Panc1 (cell line): ENCODE measurements at regions not wholly inside any gene's neighbourhood (a gene's known extent, or its start where the extent isn't known, plus 50 kb on each side); places are given as distances from the start of the nearest gene placed in this dataset.

Experiments used
- ATAC-seq: fragments of 200-7000 bp; cut with Tn5 transposase; 2 replicates; pipeline ENCODE4 v1.9.1; 2020; ENCODE audit warnings: mild to moderate bottlenecking, moderate library complexity
- BruUV-seq: library from RNA; stranded (reverse); fragments of 400-500 nt; replicated peaks from 2 replicates; lab custom pipeline; 2021; lab: Mats Ljungman, UMichigan
- CTCF ChIA-PET: fragments of 300-600 bp; sonication (Branson Sonifier 250); formaldehyde crosslinking; loops from one replicate; lab custom pipeline; 2022; ENCODE audit warnings: antibody characterized with exemption; lab: Charles Lee
- POLR2A ChIA-PET: fragments of 300-600 bp; sonication (Branson Sonifier 250); formaldehyde crosslinking; loops from one replicate; lab custom pipeline; 2022; ENCODE audit warnings: antibody characterized with exemption; lab: Charles Lee
- DNase-seq: peaks from one replicate; pipeline ENCODE4 v3.0.0-alpha.2; 2010; ENCODE audit warnings: low read depth, low spot score
- H3K27ac ChIP-seq: 2 replicates; pipeline ENCODE4 v1.5.1; 2011; ENCODE audit warnings: mild to moderate bottlenecking, low read length, inconsistent platforms
- H3K27me3 ChIP-seq: fragments of 200-500 bp; sonication (Bioruptor generic); 2 replicates; pipeline ENCODE4 v1.6.0; 2014; ENCODE audit warnings: low read length, inconsistent platforms; ENCODE audit not compliant: control insufficient read depth, insufficient read depth
- H3K36me3 ChIP-seq: fragments of 200-500 bp; sonication (Bioruptor generic); 2 replicates; pipeline ENCODE4 v1.5.1; 2014; ENCODE audit warnings: inconsistent platforms, mild to moderate bottlenecking, low read length, moderate library complexity; ENCODE audit not compliant: control insufficient read depth, insufficient read depth
- H3K4me1 ChIP-seq: 2 replicates; pipeline ENCODE4 v1.5.1; 2011; ENCODE audit warnings: inconsistent platforms, mild to moderate bottlenecking, low read length, moderate library complexity; ENCODE audit not compliant: control insufficient read depth, insufficient read depth
- H3K4me3 ChIP-seq, 2 experiments: 2 replicates each; pipeline ENCODE4 v1.5.1; 2011 to 2012; ENCODE audit warnings: low read depth in 2 of 2, low read length in 2 of 2, mild to moderate bottlenecking in 2 of 2, inconsistent platforms in 1 of 2, moderate library complexity in 1 of 2
- H3K9me3 ChIP-seq: fragments of 200-500 bp; sonication (Bioruptor generic); 2 replicates; pipeline ENCODE4 v1.5.1; 2014; ENCODE audit warnings: low read depth, mild to moderate bottlenecking, inconsistent platforms, low read length, moderate library complexity; ENCODE audit not compliant: control insufficient read depth, insufficient read depth
- POLR2AphosphoS5 ChIP-seq: IDR thresholded peaks from 2 replicates; pipeline ENCODE4 v1.6.1; 2012; ENCODE audit warnings: mild to moderate bottlenecking, low read depth, low read length, moderate library complexity
- SIN3A ChIP-seq: IDR thresholded peaks from 2 replicates; pipeline ENCODE4 v1.6.1; 2012; ENCODE audit warnings: low read depth, mild to moderate bottlenecking, low read length, moderate library complexity, borderline replicate concordance; ENCODE audit not compliant: insufficient read depth
- TCF7L2 ChIP-seq: IDR thresholded peaks from 2 replicates; pipeline ENCODE4 v1.6.1; 2011; ENCODE audit warnings: mild to moderate bottlenecking, low read depth, low read length, inconsistent platforms
- in situ Hi-C: cut with HindIII; loops from 2 replicates; pipeline ENCODE4 v1.10.0; 2016; ENCODE audit warnings: low sequenced_read_pairs, low pct_unique_long_range_greater_than_20kb
- intact Hi-C: fragments of 100-400 bp; cut with micrococcal nuclease; formaldehyde crosslinking; loops from one replicate; pipeline ENCODE4 v1.10.0; 2022; ENCODE audit not compliant: unreplicated experiment
- TF ChIP-seq, protein P1 (sequence below): fragments of 450-650 bp; IDR thresholded peaks from 2 replicates; pipeline ENCODE4 v1.5.1; 2017; ENCODE audit warnings: mild to moderate bottlenecking
- TF ChIP-seq, protein P2 (sequence below), 2 experiments: IDR thresholded peaks; 2 replicates each; pipeline ENCODE4 v1.6.1; 2011 to 2012; ENCODE audit warnings: low read depth in 2 of 2, control low read depth in 1 of 2, low read length in 1 of 2, mild to moderate bottlenecking in 1 of 2, moderate library complexity in 1 of 2; ENCODE audit not compliant: insufficient read depth in 1 of 2

DNA sequence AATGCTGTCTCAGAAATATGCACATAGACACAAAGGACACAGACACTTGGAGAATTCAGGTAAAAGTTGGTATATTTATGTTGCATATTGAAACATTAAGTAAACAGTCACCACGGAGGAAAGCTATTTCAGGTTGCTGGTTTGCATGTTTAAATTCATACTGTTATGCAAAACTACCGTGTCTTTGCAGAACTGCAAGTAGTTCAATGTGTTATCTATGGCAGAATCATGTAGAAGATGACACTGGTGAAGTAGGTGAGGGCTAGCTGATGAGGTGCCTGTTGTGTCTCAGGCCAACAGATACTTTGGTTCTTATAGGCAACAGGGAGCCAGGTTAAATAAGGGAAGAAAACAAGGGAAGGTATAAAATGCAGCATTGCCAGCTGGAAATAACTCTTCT, 511.3 kb downstream of the DIPK2A start:
- CTCF ChIA-PET = no interaction called here
- no TSS peak for BruUV-seq
- Histone ChIP-seq H3K27ac (no peak overlapping the region), H3K4me3 (no peak overlapping the region), H3K27me3 (no peaks in the 10 kb centered on the region), H3K4me1 (no peaks in the 10 kb centered on the region), H3K9me3 (no peaks in the 10 kb centered on the region), H3K36me3 (no peaks in the 10 kb centered on the region)
- in situ Hi-C loops = no loop called here
- TF ChIP-seq, protein P1, sequence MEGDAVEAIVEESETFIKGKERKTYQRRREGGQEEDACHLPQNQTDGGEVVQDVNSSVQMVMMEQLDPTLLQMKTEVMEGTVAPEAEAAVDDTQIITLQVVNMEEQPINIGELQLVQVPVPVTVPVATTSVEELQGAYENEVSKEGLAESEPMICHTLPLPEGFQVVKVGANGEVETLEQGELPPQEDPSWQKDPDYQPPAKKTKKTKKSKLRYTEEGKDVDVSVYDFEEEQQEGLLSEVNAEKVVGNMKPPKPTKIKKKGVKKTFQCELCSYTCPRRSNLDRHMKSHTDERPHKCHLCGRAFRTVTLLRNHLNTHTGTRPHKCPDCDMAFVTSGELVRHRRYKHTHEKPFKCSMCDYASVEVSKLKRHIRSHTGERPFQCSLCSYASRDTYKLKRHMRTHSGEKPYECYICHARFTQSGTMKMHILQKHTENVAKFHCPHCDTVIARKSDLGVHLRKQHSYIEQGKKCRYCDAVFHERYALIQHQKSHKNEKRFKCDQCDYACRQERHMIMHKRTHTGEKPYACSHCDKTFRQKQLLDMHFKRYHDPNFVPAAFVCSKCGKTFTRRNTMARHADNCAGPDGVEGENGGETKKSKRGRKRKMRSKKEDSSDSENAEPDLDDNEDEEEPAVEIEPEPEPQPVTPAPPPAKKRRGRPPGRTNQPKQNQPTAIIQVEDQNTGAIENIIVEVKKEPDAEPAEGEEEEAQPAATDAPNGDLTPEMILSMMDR = no peak
- no peak for TF ChIP-seq POLR2AphosphoS5
- TF ChIP-seq, protein P2, sequence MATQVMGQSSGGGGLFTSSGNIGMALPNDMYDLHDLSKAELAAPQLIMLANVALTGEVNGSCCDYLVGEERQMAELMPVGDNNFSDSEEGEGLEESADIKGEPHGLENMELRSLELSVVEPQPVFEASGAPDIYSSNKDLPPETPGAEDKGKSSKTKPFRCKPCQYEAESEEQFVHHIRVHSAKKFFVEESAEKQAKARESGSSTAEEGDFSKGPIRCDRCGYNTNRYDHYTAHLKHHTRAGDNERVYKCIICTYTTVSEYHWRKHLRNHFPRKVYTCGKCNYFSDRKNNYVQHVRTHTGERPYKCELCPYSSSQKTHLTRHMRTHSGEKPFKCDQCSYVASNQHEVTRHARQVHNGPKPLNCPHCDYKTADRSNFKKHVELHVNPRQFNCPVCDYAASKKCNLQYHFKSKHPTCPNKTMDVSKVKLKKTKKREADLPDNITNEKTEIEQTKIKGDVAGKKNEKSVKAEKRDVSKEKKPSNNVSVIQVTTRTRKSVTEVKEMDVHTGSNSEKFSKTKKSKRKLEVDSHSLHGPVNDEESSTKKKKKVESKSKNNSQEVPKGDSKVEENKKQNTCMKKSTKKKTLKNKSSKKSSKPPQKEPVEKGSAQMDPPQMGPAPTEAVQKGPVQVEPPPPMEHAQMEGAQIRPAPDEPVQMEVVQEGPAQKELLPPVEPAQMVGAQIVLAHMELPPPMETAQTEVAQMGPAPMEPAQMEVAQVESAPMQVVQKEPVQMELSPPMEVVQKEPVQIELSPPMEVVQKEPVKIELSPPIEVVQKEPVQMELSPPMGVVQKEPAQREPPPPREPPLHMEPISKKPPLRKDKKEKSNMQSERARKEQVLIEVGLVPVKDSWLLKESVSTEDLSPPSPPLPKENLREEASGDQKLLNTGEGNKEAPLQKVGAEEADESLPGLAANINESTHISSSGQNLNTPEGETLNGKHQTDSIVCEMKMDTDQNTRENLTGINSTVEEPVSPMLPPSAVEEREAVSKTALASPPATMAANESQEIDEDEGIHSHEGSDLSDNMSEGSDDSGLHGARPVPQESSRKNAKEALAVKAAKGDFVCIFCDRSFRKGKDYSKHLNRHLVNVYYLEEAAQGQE (IDR thresholded peaks at IDR 0.05; ENCODE audit: insufficient read depth in 1 of 2, low read depth in 2 of 2, low read length in 1 of 2) = no peak
- no peak for TF ChIP-seq SIN3A
- no peak for TF ChIP-seq TCF7L2
- intact Hi-C loops = no loop called here
- no peak for DNase-seq
- no peak for ATAC-seq
- POLR2A ChIA-PET = no interaction called here

DNA sequence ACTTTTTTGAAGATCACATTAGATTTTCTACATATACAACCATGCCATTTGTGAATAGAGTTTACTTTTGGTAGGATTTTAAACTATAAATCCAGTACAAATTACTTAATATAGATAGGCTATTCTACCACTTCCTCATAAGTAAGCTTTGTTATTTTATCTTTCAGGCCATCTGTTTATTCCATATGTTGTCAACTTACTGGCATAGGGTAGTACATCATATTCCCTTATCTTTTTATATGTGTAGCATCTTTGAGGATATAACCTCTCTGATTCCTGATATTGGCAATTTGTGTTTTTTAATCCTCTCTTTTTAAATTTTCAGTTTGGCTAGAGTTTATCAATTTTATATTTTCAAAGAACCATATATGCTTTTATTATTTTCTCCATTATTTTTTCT, 515.4 kb downstream of the DIPK2A start:
- ChIA-PET CTCF (no interaction called here), POLR2A (no interaction called here)
- no TSS peak for BruUV-seq

More for the DNA sequence above, 515.4 kb downstream of the DIPK2A start:
- Histone ChIP-seq H3K27me3 (no peaks in the 10 kb centered on the region), H3K9me3 (no peaks in the 10 kb centered on the region), H3K4me1 (no peaks in the 10 kb centered on the region), H3K36me3 (no peaks in the 10 kb centered on the region), H3K4me3 (no peak overlapping the region), H3K27ac (no peak overlapping the region)
- in situ Hi-C loops = no loop called here
- intact Hi-C loops = no loop called here
- no peak for ATAC-seq
- DNase-seq = no peak
- TF ChIP-seq SIN3A (no peak), TCF7L2 (no peak), POLR2AphosphoS5 (no peak)
- TF ChIP-seq, protein P1 = no peak
- TF ChIP-seq, protein P2 (IDR thresholded peaks at IDR 0.05; ENCODE audit: insufficient read depth in 1 of 2, low read depth in 2 of 2, low read length in 1 of 2) = no peak
